ENCODE measurements at regions not wholly inside any gene's neighbourhood (a gene's known extent, or its start where the extent isn't known, plus 50 kb on each side); places are given as distances from the start of the nearest gene placed in this dataset.

GRCh38 chr5:93022796-93023447, 558.1 kb downstream of the NR2F1-AS1 start:
- no peak for TF ChIP-seq CTCF (conservative IDR thresholded peaks at IDR 0.05; ENCODE audit: low read depth, low read length)
- DNase-seq (ENCODE audit: low read depth) = no peak

GRCh38 chr5:93022211-93022610, 558.8 kb downstream of the NR2F1-AS1 start:
- H3K4me3 ChIP-seq (ENCODE audit: low read depth, low read length) = no peak overlapping the region
- no peak for DNase-seq (ENCODE audit: low read depth)
- no peak for TF ChIP-seq CTCF (conservative IDR thresholded peaks at IDR 0.05; ENCODE audit: low read depth, low read length)

More at GRCh38 chr5:93022796-93023447, 558.1 kb downstream of the NR2F1-AS1 start:
- H3K4me3 ChIP-seq (ENCODE audit: low read depth, low read length) = no peak overlapping the region

- no peak for DNase-seq (ENCODE audit: low read depth)
- TF ChIP-seq CTCF (conservative IDR thresholded peaks at IDR 0.05; ENCODE audit: low read depth, low read length) = no peak
- H3K4me3 ChIP-seq (ENCODE audit: low read depth, low read length) = no peak overlapping the region
These were observed 561.1 kb downstream of the NR2F1-AS1 start for GRCh38 chr5:93019896-93020295.

- H3K4me3 ChIP-seq (ENCODE audit: low read depth, low read length) = no peak overlapping the region
- TF ChIP-seq CTCF (conservative IDR thresholded peaks at IDR 0.05; ENCODE audit: low read depth, low read length) = no peak
- DNase-seq (ENCODE audit: low read depth) = no peak
These were observed 562.6 kb downstream of the NR2F1-AS1 start for GRCh38 chr5:93018461-93018860.

GRCh38 chr5:93017849-93018248, 563.2 kb downstream of the NR2F1-AS1 start:
- DNase-seq (ENCODE audit: low read depth) = no peak
- TF ChIP-seq CTCF (conservative IDR thresholded peaks at IDR 0.05; ENCODE audit: low read depth, low read length) = no peak
- H3K4me3 ChIP-seq (ENCODE audit: low read depth, low read length) = no peak overlapping the region

GRCh38 chr5:93017376-93017775, 563.6 kb downstream of the NR2F1-AS1 start:
- no peak for TF ChIP-seq CTCF (conservative IDR thresholded peaks at IDR 0.05; ENCODE audit: low read depth, low read length)
- no peak for DNase-seq (ENCODE audit: low read depth)
- no peak overlapping the region for H3K4me3 ChIP-seq (ENCODE audit: low read depth, low read length)

GRCh38 chr5:93010616-93011015, 570.4 kb downstream of the NR2F1-AS1 start:
- DNase-seq (ENCODE audit: low read depth) = no peak
- no peak overlapping the region for H3K4me3 ChIP-seq (ENCODE audit: low read depth, low read length)
- no peak for TF ChIP-seq CTCF (conservative IDR thresholded peaks at IDR 0.05; ENCODE audit: low read depth, low read length)

Measured in epithelial cell of proximal tubule (primary cell).